Liver (tissue), 8 donors: ENCODE measurements at regions not wholly inside any gene's neighbourhood (a gene's known extent, or its start where the extent isn't known, plus 50 kb on each side); places are given as distances from the start of the nearest gene placed in this dataset.

Experiments
- DNase-seq: peaks from one replicate; pipeline ENCODE4 v3.0.0-alpha.2; 2017; ENCODE audit warnings: low spot score
- H3K27ac ChIP-seq, 2 donors: one replicate each; pipeline ENCODE4 v1.7.0; 2013; ENCODE audit warnings: inconsistent platforms in 2 of 2, low read length in 2 of 2, control low read depth in 1 of 2, low read depth in 1 of 2, mild to moderate bottlenecking in 1 of 2
- H3K27me3 ChIP-seq, 4 donors: one replicate each; pipeline versions ENCODE4 v1.6.1 to v1.7.0; 2013; ENCODE audit warnings: low read length in 3 of 4, inconsistent platforms in 1 of 4, mild to moderate bottlenecking in 1 of 4, moderate library complexity in 1 of 4; ENCODE audit not compliant: control insufficient read depth in 4 of 4, insufficient read depth in 4 of 4
- H3K36me3 ChIP-seq, 4 donors: one replicate each; pipeline versions ENCODE4 v1.6.1 to v1.7.0; 2013; ENCODE audit warnings: low read length in 3 of 4, mild to moderate bottlenecking in 3 of 4, low read depth in 1 of 4, moderate library complexity in 1 of 4; ENCODE audit not compliant: control insufficient read depth in 4 of 4, insufficient read depth in 3 of 4
- H3K4me1 ChIP-seq, 4 donors: one replicate each; pipeline versions ENCODE4 v1.6.1 to v1.7.0; 2013; ENCODE audit warnings: low read length in 3 of 4, mild to moderate bottlenecking in 3 of 4, moderate library complexity in 1 of 4; ENCODE audit not compliant: control insufficient read depth in 4 of 4, insufficient read depth in 4 of 4
- H3K4me3 ChIP-seq, 3 donors: one replicate each; pipeline versions ENCODE4 v1.6.1 to v1.7.0; 2013; ENCODE audit warnings: low read length in 3 of 3, control low read depth in 1 of 3, low read depth in 1 of 3, mild to moderate bottlenecking in 1 of 3
- H3K9ac ChIP-seq, 2 donors: one replicate each; pipeline ENCODE4 v1.7.0; 2013; ENCODE audit warnings: low read length in 2 of 2, mild to moderate bottlenecking in 2 of 2, moderate library complexity in 2 of 2, control low read depth in 1 of 2, low read depth in 1 of 2
- H3K9me3 ChIP-seq, 4 donors: one replicate each; pipeline versions ENCODE4 v1.6.1 to v1.7.0; 2013; ENCODE audit warnings: low read length in 3 of 4; ENCODE audit not compliant: control insufficient read depth in 4 of 4
- ATF3 ChIP-seq: IDR thresholded peaks from 2 replicates; pipeline ENCODE4 v1.6.1; 2016; ENCODE audit warnings: antibody characterized with exemption
- CTCF ChIP-seq: fragments of 150-350 bp; IDR thresholded peaks from 2 replicates; pipeline ENCODE4 v1.5.1; 2017; ENCODE audit warnings: improper control_type of control experiment, low read depth, low read length; ENCODE audit not compliant: missing input control
- EGR1 ChIP-seq, 2 donors: IDR thresholded peaks; 2 replicates each; pipeline ENCODE4 v1.6.1; 2016 to 2018; ENCODE audit warnings: antibody characterized with exemption in 2 of 2, low read depth in 2 of 2
- FOXA1 ChIP-seq: IDR thresholded peaks from 2 replicates; pipeline ENCODE4 v1.6.1; 2016; ENCODE audit warnings: antibody characterized with exemption
- FOXA2 ChIP-seq: IDR thresholded peaks from 2 replicates; pipeline ENCODE4 v1.6.1; 2016; ENCODE audit warnings: antibody characterized with exemption
- GABPA ChIP-seq, 2 donors: IDR thresholded peaks in 1 of 2; conservative IDR thresholded peaks in 1 of 2; 2 replicates each; pipeline ENCODE4 v1.6.1; 2016; ENCODE audit warnings: antibody characterized with exemption in 2 of 2, mild to moderate bottlenecking in 1 of 2, moderate library complexity in 1 of 2
- HNF4A ChIP-seq, 2 donors: conservative IDR thresholded peaks; 2 replicates each; pipeline ENCODE4 v1.6.1; 2016; ENCODE audit warnings: antibody characterized with exemption in 2 of 2, mild to moderate bottlenecking in 2 of 2
- HNF4G ChIP-seq: IDR thresholded peaks from 2 replicates; pipeline ENCODE4 v1.6.1; 2016; ENCODE audit warnings: antibody characterized with exemption
- JUND ChIP-seq, 2 donors: IDR thresholded peaks; 2 replicates each; pipeline ENCODE4 v1.6.1; 2016; ENCODE audit warnings: antibody characterized with exemption in 2 of 2
- MAX ChIP-seq: IDR thresholded peaks from 2 replicates; pipeline ENCODE4 v1.6.1; 2016; ENCODE audit warnings: antibody characterized with exemption
- NR2F2 ChIP-seq: IDR thresholded peaks from 2 replicates; pipeline ENCODE4 v1.6.1; 2016; ENCODE audit warnings: antibody characterized with exemption
- RAD21 ChIP-seq, 2 donors: IDR thresholded peaks; 2 replicates each; pipeline ENCODE4 v1.6.1; 2016; ENCODE audit warnings: antibody characterized with exemption in 2 of 2, mild to moderate bottlenecking in 2 of 2
- REST ChIP-seq: IDR thresholded peaks from 2 replicates; pipeline ENCODE4 v1.6.1; 2016; ENCODE audit warnings: antibody characterized with exemption, mild to moderate bottlenecking
- RXRA ChIP-seq, 2 donors: IDR thresholded peaks; 2 replicates each; pipeline ENCODE4 v1.6.1; 2017 to 2018; ENCODE audit warnings: antibody characterized with exemption in 2 of 2, mild to moderate bottlenecking in 1 of 2
- SP1 ChIP-seq: IDR thresholded peaks from 2 replicates; pipeline ENCODE4 v1.6.1; 2018; ENCODE audit warnings: antibody characterized with exemption, mild to moderate bottlenecking
- TAF1 ChIP-seq: conservative IDR thresholded peaks from 2 replicates; pipeline ENCODE4 v1.6.1; 2016; ENCODE audit warnings: antibody characterized with exemption, mild to moderate bottlenecking
- YY1 ChIP-seq: IDR thresholded peaks from 2 replicates; pipeline ENCODE4 v1.6.1; 2016; ENCODE audit warnings: antibody characterized with exemption, mild to moderate bottlenecking
- ZBTB33 ChIP-seq: IDR thresholded peaks from 2 replicates; pipeline ENCODE4 v1.6.1; 2016; ENCODE audit warnings: antibody characterized with exemption
- WGBS: extraction: QIAGEN DNeasy Blood & Tissue Kit; methylation state at CpG from one replicate; pipeline ENCODE4 v1.1.7; 2013; 5-methylcytosine and 5-hydroxymethylcytosine counted together
- donor health status: healthy.
- donor health status: healthy.
- donor health status: healthy.
- donor health status: healthy.
- donor health status: healthy.

- TF ChIP-seq CTCF: no peak
- no peak for TF ChIP-seq RXRA (IDR thresholded peaks at IDR 0.05)
Observed at GRCh38 chr13:107845911-107846310, 369.4 kb downstream of the LIG4 start (continued).

GRCh38 chr13:107843681-107844080 lies 371.7 kb downstream of the LIG4 start:
- H3K36me3 ChIP-seq: no peaks in the 10 kb centered on the region
- no peak overlapping the region for H3K4me3 ChIP-seq
- H3K4me1 ChIP-seq: no peaks in the 10 kb centered on the region
- H3K9ac ChIP-seq: no peak overlapping the region
- H3K9me3 ChIP-seq: no peaks in the 10 kb centered on the region
- WGBS: 50% methylated on average over 3 of the region's 3 CpGs
- H3K27me3 ChIP-seq: no peaks in the 10 kb centered on the region
- no peak for TF ChIP-seq RXRA (IDR thresholded peaks at IDR 0.05)
- TF ChIP-seq CTCF: no peak
- TF ChIP-seq REST: no peak
- no peak for TF ChIP-seq JUND (IDR thresholded peaks at IDR 0.05)
- no peak for TF ChIP-seq HNF4A (conservative IDR thresholded peaks at IDR 0.05)
- TF ChIP-seq RAD21 (IDR thresholded peaks at IDR 0.05): no peak
- no peak for TF ChIP-seq MAX
- TF ChIP-seq ATF3: no peak
- TF ChIP-seq GABPA (IDR thresholded peaks at IDR 0.05 in 1 of 2, conservative IDR thresholded peaks at IDR 0.05 in 1 of 2): no peak
- no peak for TF ChIP-seq YY1
- no peak for TF ChIP-seq NR2F2
- TF ChIP-seq SP1: no peak
- TF ChIP-seq FOXA1: no peak
- no peak for TF ChIP-seq FOXA2
- TF ChIP-seq EGR1 (IDR thresholded peaks at IDR 0.05; ENCODE audit: low read depth in 2 of 2): no peak
- TF ChIP-seq HNF4G: no peak
- TF ChIP-seq ZBTB33: no peak
- TF ChIP-seq TAF1: no peak
- H3K27ac ChIP-seq: no peak overlapping the region
- DNase-seq: no peak
